HUDEP-2 (cell line): ENCODE measurements at regions not wholly inside any gene's neighbourhood (a gene's known extent, or its start where the extent isn't known, plus 50 kb on each side); places are given as distances from the start of the nearest gene placed in this dataset.
"Not testable (repeated sequence)": the region's sequence is repeated elsewhere in the genome, so short reads cannot be mapped to it uniquely, and the experiment has no call there.

ENCODE experiments used
- DNase-seq, 76 experiments: peaks; one replicate each; lab custom pipeline; 2025; ENCODE audit not compliant: unreplicated experiment in 76 of 76; lab: John Stamatoyannopoulos, UW

DNA sequence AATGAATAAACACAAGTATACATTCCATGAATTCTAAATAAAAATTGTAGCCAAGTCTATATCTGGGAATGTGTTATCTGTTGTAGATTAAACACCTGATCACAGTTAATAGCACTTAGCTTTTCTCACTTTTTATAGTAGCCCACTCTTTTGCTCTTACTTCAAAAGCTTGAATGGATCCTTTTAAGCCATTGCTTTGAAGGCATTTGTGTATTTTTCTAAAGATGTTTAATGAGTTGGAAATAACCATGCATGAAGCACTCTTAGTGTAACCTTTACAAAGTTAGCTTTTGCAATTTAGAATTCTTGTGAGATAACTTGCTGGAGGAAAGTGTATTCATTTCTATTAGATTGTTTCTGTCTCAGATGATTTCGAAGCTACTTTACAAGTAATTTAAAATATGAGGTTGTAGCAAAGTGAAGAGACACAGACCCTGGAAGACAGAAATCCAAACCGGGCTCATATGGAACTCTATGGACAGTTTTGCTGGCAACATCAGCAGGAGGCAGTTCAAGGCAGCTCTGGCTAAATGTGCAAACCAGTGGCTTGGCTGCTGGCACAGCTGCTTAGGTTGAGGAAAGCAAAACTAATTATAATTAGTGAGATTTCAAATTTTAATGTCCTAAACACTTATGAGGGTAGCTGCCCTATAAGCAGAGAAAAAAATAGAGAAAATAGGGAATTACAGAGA, 469.8 kb upstream of the ZEB2 start:
- no peak for DNase-seq

DNA sequence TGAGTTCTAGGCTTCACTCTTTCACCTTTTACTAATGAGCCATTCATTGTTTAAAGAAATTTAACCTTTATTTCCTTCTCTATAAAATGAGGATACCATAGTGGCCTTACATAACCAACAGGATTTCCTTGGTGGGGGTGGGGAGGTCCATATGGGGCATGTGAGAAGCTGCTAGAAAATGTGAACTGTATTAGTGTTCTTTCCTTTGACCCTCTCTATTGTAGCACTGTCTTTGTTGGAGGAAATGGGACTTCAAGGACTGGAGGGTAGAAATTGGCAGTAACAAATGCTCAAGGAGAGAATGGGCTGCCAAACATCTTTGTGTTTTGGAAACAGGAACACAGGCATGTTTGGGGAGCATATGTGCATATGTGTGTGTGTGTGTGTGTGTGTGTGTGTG, 468.7 kb upstream of the ZEB2 start:
- DNase-seq, result no peak

DNA sequence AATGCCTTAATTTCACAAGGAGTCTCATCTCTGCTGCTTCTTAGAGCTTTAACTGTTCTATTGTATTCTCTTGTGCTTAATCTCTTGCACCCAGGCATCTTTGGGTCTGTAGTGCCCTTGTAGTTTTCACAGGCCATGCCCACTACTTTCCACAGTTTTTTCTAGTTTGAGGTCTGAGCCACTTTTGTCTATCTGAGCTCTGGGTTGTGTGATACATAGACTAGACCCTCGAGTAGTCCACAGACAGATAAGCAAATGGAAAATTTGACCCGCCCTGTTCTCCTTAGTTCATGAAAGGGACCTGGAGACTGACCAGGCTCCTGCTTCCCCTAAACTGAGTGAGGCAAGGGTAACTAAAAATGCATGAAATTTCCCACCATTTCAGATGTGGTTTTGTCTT, 466.8 kb upstream of the ZEB2 start:
- peak in 34 of 76 experiments; percentile 1 to 79 (median 34) for DNase-seq

- DNase-seq, result no peak
Measured at GRCh38 chr2:144984038-144984437, 464.1 kb upstream of the ZEB2 start.

GRCh38 chr2:144983107-144983506, 463.2 kb upstream of the ZEB2 start:
- DNase-seq, result no peak

- no peak for DNase-seq
Measured at GRCh38 chr2:144982481-144982880, 462.6 kb upstream of the ZEB2 start.

GRCh38 chr2:144975881-144976280, 456.0 kb upstream of the ZEB2 start:
- no peak for DNase-seq

DNA sequence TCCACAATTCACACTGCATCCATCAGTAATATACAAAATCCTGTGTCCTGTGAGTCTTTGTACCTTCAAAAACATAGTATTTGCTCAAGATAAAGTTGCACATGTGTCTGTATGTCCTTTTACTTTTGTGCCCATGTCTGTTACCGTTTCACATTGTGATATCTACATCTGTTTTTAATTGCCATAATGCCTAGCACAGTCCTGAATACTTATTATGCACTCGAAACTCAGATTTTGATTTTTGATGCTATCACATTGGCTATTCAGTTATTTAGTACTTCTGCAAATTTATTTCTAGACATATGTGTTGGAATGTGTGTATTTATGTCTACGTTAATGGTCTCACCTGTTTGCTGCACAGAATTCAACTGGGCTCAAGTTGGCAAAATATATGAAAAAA, 452.8 kb upstream of the ZEB2 start:
- no peak for DNase-seq

GRCh38 chr2:144971786-144972335, 451.9 kb upstream of the ZEB2 start:
- DNase-seq, result no peak

- not testable (repeated sequence) for DNase-seq
Measured at GRCh38 chr2:144970410-144970809, 450.5 kb upstream of the ZEB2 start.

- not testable (repeated sequence) for DNase-seq
Measured at GRCh38 chr2:144969564-144969963, 449.6 kb upstream of the ZEB2 start.

GRCh38 chr2:144967961-144968360, 448.0 kb upstream of the ZEB2 start:
- DNase-seq, result no peak

GRCh38 chr2:144965172-144965571, 445.3 kb upstream of the ZEB2 start:
- no peak for DNase-seq

- no peak for DNase-seq
Measured at GRCh38 chr2:144963031-144963430, 443.1 kb upstream of the ZEB2 start.

DNA sequence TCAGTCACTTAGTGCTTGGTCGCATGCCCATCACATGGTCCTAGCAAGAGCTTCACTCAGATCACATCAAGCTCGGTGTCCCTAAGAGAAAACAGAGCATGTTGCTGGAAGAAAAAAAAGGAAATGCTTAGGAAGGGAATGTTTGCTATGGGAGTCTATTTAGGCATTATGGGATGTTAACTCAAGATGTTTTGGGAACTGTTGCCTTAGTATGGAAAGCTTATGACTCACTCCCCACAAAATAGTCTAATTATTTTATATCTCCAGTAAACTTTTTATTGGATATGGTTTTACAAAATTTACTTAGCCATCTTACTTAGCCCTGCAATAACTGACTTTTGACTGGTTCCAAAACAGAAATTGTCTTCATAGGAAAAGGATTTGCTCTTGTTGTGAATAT, 439.5 kb upstream of the ZEB2 start:
- DNase-seq, result no peak

DNA sequence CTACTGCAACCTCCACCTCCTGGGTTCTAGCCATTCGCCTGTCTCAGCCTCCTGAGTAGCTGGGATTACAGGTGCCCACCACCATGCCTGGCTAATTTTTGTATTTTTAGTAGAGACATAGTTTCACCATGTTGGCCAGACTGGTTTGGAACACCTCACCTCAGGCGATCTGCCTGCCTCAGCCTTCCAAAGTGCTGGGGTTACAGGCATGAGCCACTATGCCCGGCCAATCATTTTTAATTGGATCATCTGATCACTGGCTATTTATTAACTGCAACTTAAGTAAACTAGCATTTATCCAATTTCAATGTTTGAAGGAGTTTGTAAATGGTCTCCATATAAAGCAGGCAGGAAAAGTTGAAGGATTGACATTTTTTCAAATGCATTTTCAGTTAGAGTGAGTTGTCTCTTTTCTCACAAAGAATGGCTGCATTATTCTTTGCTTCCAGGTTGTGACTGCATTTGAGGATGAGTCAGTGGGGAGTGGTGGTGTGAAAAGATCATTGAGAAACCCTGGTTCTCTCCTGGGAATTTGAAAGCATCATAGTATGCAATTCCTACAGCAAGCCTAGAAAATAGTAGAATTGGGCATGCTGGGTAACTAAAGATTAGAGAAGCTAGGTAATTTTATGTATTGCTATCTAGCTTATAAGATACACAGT, 431.1 kb upstream of the ZEB2 start:
- no peak for DNase-seq

DNA sequence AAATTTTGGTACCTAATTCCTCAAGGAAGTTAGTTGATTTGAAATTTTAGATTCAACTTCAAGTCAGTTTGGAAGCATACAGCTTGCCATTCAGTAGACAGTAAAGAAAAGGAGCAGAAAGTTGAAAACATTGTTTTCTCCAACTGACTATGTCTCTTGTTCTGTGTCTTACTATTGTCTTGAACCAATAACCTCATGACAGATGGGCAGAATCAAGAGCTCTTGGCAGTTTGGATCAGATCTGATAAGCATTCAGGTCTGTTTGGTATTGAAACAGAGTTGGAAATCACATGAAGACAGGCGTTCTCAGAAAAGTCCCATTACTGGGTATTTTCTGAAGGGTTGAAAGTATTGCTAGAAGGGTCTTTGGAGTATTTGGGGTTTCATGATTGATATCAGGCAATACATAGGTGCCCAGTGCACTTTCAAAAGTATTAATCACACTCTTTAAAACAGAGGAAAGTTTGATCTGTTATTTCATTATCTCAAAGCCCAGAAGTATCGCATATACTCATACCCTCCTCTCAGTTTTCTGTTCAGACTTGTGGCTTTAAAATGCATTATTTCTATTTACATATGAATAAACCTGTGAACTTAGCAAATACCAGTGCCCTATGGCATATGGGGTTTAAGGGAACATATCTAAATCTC, 428.4 kb upstream of the ZEB2 start:
- DNase-seq, result peak in 16 of 76 experiments; percentile 1 to 38 (median 12)

DNA sequence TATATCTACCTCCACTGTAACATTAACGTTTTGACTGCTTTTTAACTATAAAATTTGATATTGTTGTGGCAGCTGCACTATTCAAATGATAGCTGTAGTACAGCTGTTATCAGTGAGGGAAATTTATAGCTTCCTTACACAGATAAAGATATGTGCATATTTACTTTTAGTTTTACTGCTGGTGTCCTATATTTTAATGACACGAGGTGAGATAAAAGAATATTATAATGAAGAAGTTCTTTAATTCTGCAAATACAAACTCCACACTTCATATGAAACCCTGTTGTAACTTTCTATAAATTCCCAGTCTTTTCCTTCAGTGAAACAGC, 427.8 kb upstream of the ZEB2 start:
- DNase-seq, result no peak

- DNase-seq, result no peak
Measured at GRCh38 chr2:144946263-144946662, 426.3 kb upstream of the ZEB2 start.

DNA sequence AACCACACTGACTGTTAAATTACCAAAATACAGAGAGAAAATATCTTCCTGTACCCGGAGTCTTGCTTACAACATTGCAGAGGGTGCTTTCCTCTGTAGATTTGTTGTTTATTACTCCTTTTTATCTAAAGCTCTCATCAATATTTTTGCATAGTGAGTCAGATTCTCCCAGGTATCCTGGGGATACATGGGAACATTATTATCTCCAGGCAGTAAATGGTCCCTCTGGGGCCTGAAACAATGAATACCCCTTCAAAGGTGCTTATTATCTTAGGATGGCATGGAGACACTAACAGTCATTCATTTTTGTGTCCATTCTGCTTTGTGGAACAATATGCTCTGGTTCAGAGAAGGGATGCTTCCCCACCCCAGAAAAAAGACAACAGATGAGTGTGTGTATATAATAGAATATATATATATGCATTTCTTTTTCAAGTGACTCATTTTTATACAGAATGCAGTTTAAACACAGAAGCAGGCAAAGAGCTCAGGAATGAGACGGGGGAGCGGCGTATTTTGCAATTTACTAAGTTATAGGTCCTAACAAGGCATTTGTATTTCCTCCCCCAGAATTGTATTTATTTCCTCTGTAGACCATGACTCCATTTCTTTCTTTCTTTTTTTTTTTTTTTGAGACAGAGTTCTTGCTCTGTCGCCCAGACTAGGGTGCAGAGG, 424.8 kb upstream of the ZEB2 start:
- DNase-seq, result no peak

- no peak for DNase-seq
Measured at GRCh38 chr2:144943986-144944385, 424.1 kb upstream of the ZEB2 start.
